ENCODE measurements at regions not wholly inside any gene's neighbourhood (a gene's known extent, or its start where the extent isn't known, plus 50 kb on each side); places are given as distances from the start of the nearest gene placed in this dataset.
"Not testable (repeated sequence)": the region's sequence is repeated elsewhere in the genome, so short reads cannot be mapped to it uniquely, and the experiment has no call there.

GRCh38 chr5:82532075-82532474, 253.9 kb upstream of the RPS23 start:
- not testable (repeated sequence) for DNase-seq

GRCh38 chr5:82526540-82526939, 248.4 kb upstream of the RPS23 start:
- DNase-seq: no peak

- no peak for DNase-seq
Observed at GRCh38 chr5:82525626-82526025, 247.5 kb upstream of the RPS23 start.

- no peak for DNase-seq
Observed at GRCh38 chr5:82523633-82524032, 245.5 kb upstream of the RPS23 start.

- no peak for DNase-seq
Observed at GRCh38 chr5:82522897-82523296, 244.7 kb upstream of the RPS23 start.

GRCh38 chr5:82521431-82522051, 243.4 kb upstream of the RPS23 start:
- DNase-seq: no peak

GRCh38 chr5:82519558-82519957, 241.4 kb upstream of the RPS23 start:
- no peak for DNase-seq

GRCh38 chr5:82517544-82518075, 239.5 kb upstream of the RPS23 start:
- no peak for DNase-seq

GRCh38 chr5:82513738-82514137, 235.6 kb upstream of the RPS23 start:
- peak in 1 of 2 experiments; percentile 11 for DNase-seq

GRCh38 chr5:82512025-82512424, 233.9 kb upstream of the RPS23 start:
- no peak for DNase-seq

GRCh38 chr5:82511134-82511533, 233.0 kb upstream of the RPS23 start:
- no peak for DNase-seq

GRCh38 chr5:82509762-82510161, 231.6 kb upstream of the RPS23 start:
- no peak for DNase-seq

- not testable (repeated sequence) for DNase-seq
Observed at GRCh38 chr5:82506390-82506789, 228.2 kb upstream of the RPS23 start.

- DNase-seq: no peak
Observed at GRCh38 chr5:82499725-82500244, 221.6 kb upstream of the RPS23 start.

GRCh38 chr5:82497242-82497641, 219.1 kb upstream of the RPS23 start:
- no peak for DNase-seq

GRCh38 chr5:82494942-82495341, 216.8 kb upstream of the RPS23 start:
- no peak for DNase-seq

GRCh38 chr5:82493221-82493620, 215.1 kb upstream of the RPS23 start:
- no peak for DNase-seq

- DNase-seq: no peak
Observed at GRCh38 chr5:82491397-82491796, 213.2 kb upstream of the RPS23 start.

GRCh38 chr5:82489683-82490082, 211.5 kb upstream of the RPS23 start:
- DNase-seq: no peak

- DNase-seq: no peak
Observed at GRCh38 chr5:82487131-82487530, 209.0 kb upstream of the RPS23 start.

- DNase-seq: no peak
Observed at GRCh38 chr5:82480331-82480730, 202.2 kb upstream of the RPS23 start.

- DNase-seq: no peak
Observed at GRCh38 chr5:82476155-82476554, 198.0 kb upstream of the RPS23 start.

- DNase-seq: no peak
Observed at GRCh38 chr5:82473262-82473661, 195.1 kb upstream of the RPS23 start.

GRCh38 chr5:82470185-82470994, 192.2 kb upstream of the RPS23 start:
- DNase-seq: no peak

Measured in NCI-H524 (cell line).